ENCODE measurements at regions not wholly inside any gene's neighbourhood (a gene's known extent, or its start where the extent isn't known, plus 50 kb on each side); places are given as distances from the start of the nearest gene placed in this dataset.

- no peaks in the 10 kb centered on the region for H3K4me1 ChIP-seq (replicated peaks in 1 of 2)
- WGBS, 10 experiments: 12 to 100% (median 63%) methylated on average over 1 to 4 of the region's 5 CpGs; no CpG with 5 or more reads in 3 of the 10 experiments
- no peak overlapping the region for H3K27ac ChIP-seq
- ATAC-seq (replicated peaks in 6 of 8): peak in 1 of 8 experiments; percentile 46
- H3K4me3 ChIP-seq: no peak overlapping the region
- in situ Hi-C loops (cut with MboI; ENCODE audit: low pct_unique_long_range_greater_than_20kb in 2 of 9, low sequenced_read_pairs in 9 of 9, unreplicated experiment in 9 of 9): no loop called here
Observed at GRCh38 chr4:177667687-177668086, 225.4 kb upstream of the AGA start.

GRCh38 chr4:177671387-177671786, 229.2 kb upstream of the AGA start:
- in situ Hi-C loops (cut with MboI; ENCODE audit: low pct_unique_long_range_greater_than_20kb in 2 of 9, low sequenced_read_pairs in 9 of 9, unreplicated experiment in 9 of 9): no loop called here
- no peak for ATAC-seq (replicated peaks in 6 of 8)
- Histone ChIP-seq H3K4me3 (no peak overlapping the region), H3K4me1 (replicated peaks in 1 of 2) (no peaks in the 10 kb centered on the region), H3K27ac (no peak overlapping the region)
- WGBS, 10 experiments: 80 to 100% (median 90%) methylated on average over 1 to 3 of the region's 3 CpGs; no CpG with 5 or more reads in 3 of the 10 experiments

GRCh38 chr4:177671845-177672244, 229.6 kb upstream of the AGA start:
- Histone ChIP-seq H3K4me3 (no peak overlapping the region), H3K4me1 (replicated peaks in 1 of 2) (no peaks in the 10 kb centered on the region), H3K27ac (no peak overlapping the region)
- in situ Hi-C loops (cut with MboI; ENCODE audit: low pct_unique_long_range_greater_than_20kb in 2 of 9, low sequenced_read_pairs in 9 of 9, unreplicated experiment in 9 of 9): no loop called here
- ATAC-seq (replicated peaks in 6 of 8): no peak
- WGBS, 10 experiments: 43 to 100% (median 90%) methylated on average over 1 to 2 of the region's 2 CpGs; no CpG with 5 or more reads in 2 of the 10 experiments

GRCh38 chr4:177673985-177674489, 231.8 kb upstream of the AGA start:
- ATAC-seq (replicated peaks in 6 of 8): peak in 3 of 8 experiments; percentile 60 to 95 (median 79)
- in situ Hi-C loops (cut with MboI; ENCODE audit: low pct_unique_long_range_greater_than_20kb in 2 of 9, low sequenced_read_pairs in 9 of 9, unreplicated experiment in 9 of 9): no loop called here
- Histone ChIP-seq H3K4me3 (no peak overlapping the region), H3K4me1 (replicated peaks in 1 of 2) (no peaks in the 10 kb centered on the region), H3K27ac (no peak overlapping the region)
- WGBS, 10 experiments: 60 to 100% (median 80%) methylated on average over 1 to 3 of the region's 3 CpGs; no CpG with 5 or more reads in 4 of the 10 experiments

- in situ Hi-C loops (cut with MboI; ENCODE audit: low pct_unique_long_range_greater_than_20kb in 2 of 9, low sequenced_read_pairs in 9 of 9, unreplicated experiment in 9 of 9): no loop called here
- Histone ChIP-seq H3K4me1 (replicated peaks in 1 of 2) (no peaks in the 10 kb centered on the region), H3K27ac (no peak overlapping the region), H3K4me3 (no peak overlapping the region)
- no peak for ATAC-seq (replicated peaks in 6 of 8)
- 0 to 100% (median 58%) methylated on average over 1 to 2 of the region's 2 CpGs; no CpG with 5 or more reads in 3 of the 10 experiments for WGBS, 10 experiments
Observed at GRCh38 chr4:177680308-177680707, 238.1 kb upstream of the AGA start.

- in situ Hi-C loops (cut with MboI; ENCODE audit: low pct_unique_long_range_greater_than_20kb in 2 of 9, low sequenced_read_pairs in 9 of 9, unreplicated experiment in 9 of 9): no loop called here
- 18 to 100% (median 93%) methylated on average over 1 of the region's 1 CpG; no CpG with 5 or more reads in 1 of the 10 experiments for WGBS, 10 experiments
- Histone ChIP-seq H3K4me1 (replicated peaks in 1 of 2) (no peaks in the 10 kb centered on the region), H3K27ac (no peak overlapping the region), H3K4me3 (no peak overlapping the region)
- ATAC-seq (replicated peaks in 6 of 8): no peak
Observed at GRCh38 chr4:177681902-177682301, 239.7 kb upstream of the AGA start.

- Histone ChIP-seq H3K27ac (no peak overlapping the region), H3K4me1 (replicated peaks in 1 of 2) (no peaks in the 10 kb centered on the region), H3K4me3 (no peak overlapping the region)
- in situ Hi-C loops (cut with MboI; ENCODE audit: low pct_unique_long_range_greater_than_20kb in 2 of 9, low sequenced_read_pairs in 9 of 9, unreplicated experiment in 9 of 9): no loop called here
- no peak for ATAC-seq (replicated peaks in 6 of 8)
Observed at GRCh38 chr4:177687117-177687516, 244.9 kb upstream of the AGA start.

- Histone ChIP-seq H3K4me3 (no peak overlapping the region), H3K4me1 (replicated peaks in 1 of 2) (no peaks in the 10 kb centered on the region), H3K27ac (no peak overlapping the region)
- in situ Hi-C loops (cut with MboI; ENCODE audit: low pct_unique_long_range_greater_than_20kb in 2 of 9, low sequenced_read_pairs in 9 of 9, unreplicated experiment in 9 of 9): no loop called here
- ATAC-seq (replicated peaks in 6 of 8): no peak
- 0 to 100% (median 50%) methylated on average over 1 of the region's 1 CpG; no CpG with 5 or more reads in 1 of the 10 experiments for WGBS, 10 experiments
Observed at GRCh38 chr4:177692907-177693306, 250.7 kb upstream of the AGA start.

- ATAC-seq (replicated peaks in 6 of 8): no peak
- in situ Hi-C loops (cut with MboI; ENCODE audit: low pct_unique_long_range_greater_than_20kb in 2 of 9, low sequenced_read_pairs in 9 of 9, unreplicated experiment in 9 of 9): no loop called here
- Histone ChIP-seq H3K27ac (no peak overlapping the region), H3K4me1 (replicated peaks in 1 of 2) (no peaks in the 10 kb centered on the region), H3K4me3 (no peak overlapping the region)
- 25 to 68% (median 55%) methylated on average over 1 to 8 of the region's 8 CpGs; no CpG with 5 or more reads in 1 of the 10 experiments for WGBS, 10 experiments
Observed at GRCh38 chr4:177696438-177696966, 254.3 kb upstream of the AGA start.

- Histone ChIP-seq H3K27ac (no peak overlapping the region), H3K4me1 (replicated peaks in 1 of 2) (no peaks in the 10 kb centered on the region), H3K4me3 (no peak overlapping the region)
- in situ Hi-C loops (cut with MboI; ENCODE audit: low pct_unique_long_range_greater_than_20kb in 2 of 9, low sequenced_read_pairs in 9 of 9, unreplicated experiment in 9 of 9): no loop called here
- peak in 1 of 8 experiments; percentile 37 for ATAC-seq (replicated peaks in 6 of 8)
- WGBS, 10 experiments: 3 to 100% (median 76%) methylated on average over 1 to 5 of the region's 5 CpGs
Observed at GRCh38 chr4:177699365-177700213, 257.4 kb upstream of the AGA start.

GRCh38 chr4:177706916-177707315, 264.7 kb upstream of the AGA start:
- no peak for ATAC-seq (replicated peaks in 6 of 8)
- in situ Hi-C loops (cut with MboI; ENCODE audit: low pct_unique_long_range_greater_than_20kb in 2 of 9, low sequenced_read_pairs in 9 of 9, unreplicated experiment in 9 of 9): no loop called here
- Histone ChIP-seq H3K4me1 (replicated peaks in 1 of 2) (no peaks in the 10 kb centered on the region), H3K4me3 (no peak overlapping the region), H3K27ac (no peak overlapping the region)
- 17 to 100% (median 80%) methylated on average over 1 to 2 of the region's 2 CpGs; no CpG with 5 or more reads in 3 of the 10 experiments for WGBS, 10 experiments

- Histone ChIP-seq H3K4me3 (no peak overlapping the region), H3K4me1 (replicated peaks in 1 of 2) (peaks cover 0 to 5% of the 10 kb centered on the region in 2 donors), H3K27ac (no peak overlapping the region)
- 20 to 80% (median 45%) methylated on average over 1 to 3 of the region's 3 CpGs; no CpG with 5 or more reads in 2 of the 10 experiments for WGBS, 10 experiments
- in situ Hi-C loops (cut with MboI; ENCODE audit: low pct_unique_long_range_greater_than_20kb in 2 of 9, low sequenced_read_pairs in 9 of 9, unreplicated experiment in 9 of 9): no loop called here
- ATAC-seq (replicated peaks in 6 of 8): no peak
Observed at GRCh38 chr4:177713454-177713853, 271.2 kb upstream of the AGA start.

- in situ Hi-C loops (cut with MboI; ENCODE audit: low pct_unique_long_range_greater_than_20kb in 2 of 9, low sequenced_read_pairs in 9 of 9, unreplicated experiment in 9 of 9): no loop called here
- 11 to 100% (median 76%) methylated on average over 1 of the region's 1 CpG; no CpG with 5 or more reads in 2 of the 10 experiments for WGBS, 10 experiments
- no peak overlapping the region for H3K4me3 ChIP-seq
- peaks cover 0 to 5% of the 10 kb centered on the region in 2 donors for H3K4me1 ChIP-seq (replicated peaks in 1 of 2)
- no peak overlapping the region for H3K27ac ChIP-seq
- no peak for ATAC-seq (replicated peaks in 6 of 8)
Observed at GRCh38 chr4:177717407-177717806, 275.2 kb upstream of the AGA start.
